HG03280 (cell line): ENCODE measurements at regions not wholly inside any gene's neighbourhood (a gene's known extent, or its start where the extent isn't known, plus 50 kb on each side); places are given as distances from the start of the nearest gene placed in this dataset.

Source experiments
- ATAC-seq: cut with Tn5 transposase; IDR thresholded peaks from one replicate; pipeline ENCODE4 v1.9.1; 2021; ENCODE audit warnings: mild to moderate bottlenecking, moderate library complexity; ENCODE audit not compliant: unreplicated experiment

DNA sequence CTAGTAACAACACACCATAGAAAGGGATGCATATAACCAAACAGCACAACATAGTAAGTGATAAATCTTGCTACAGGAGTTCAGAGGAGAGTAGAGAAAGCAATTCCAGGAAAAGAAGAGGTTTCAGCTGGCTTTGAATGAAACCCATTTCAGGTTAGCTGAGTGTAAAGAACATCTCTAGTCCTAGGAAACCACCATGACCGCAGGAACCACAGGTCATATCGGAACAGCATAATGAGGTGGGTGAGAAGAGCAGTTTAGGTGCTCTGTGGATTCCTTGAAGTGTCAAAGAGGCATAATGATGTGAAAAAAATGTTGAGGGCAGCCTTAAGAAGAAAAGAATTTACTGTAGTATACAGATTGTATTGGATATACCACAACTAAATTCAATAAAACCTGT, 507.5 kb downstream of the MTRR start:
- no peak for ATAC-seq

DNA sequence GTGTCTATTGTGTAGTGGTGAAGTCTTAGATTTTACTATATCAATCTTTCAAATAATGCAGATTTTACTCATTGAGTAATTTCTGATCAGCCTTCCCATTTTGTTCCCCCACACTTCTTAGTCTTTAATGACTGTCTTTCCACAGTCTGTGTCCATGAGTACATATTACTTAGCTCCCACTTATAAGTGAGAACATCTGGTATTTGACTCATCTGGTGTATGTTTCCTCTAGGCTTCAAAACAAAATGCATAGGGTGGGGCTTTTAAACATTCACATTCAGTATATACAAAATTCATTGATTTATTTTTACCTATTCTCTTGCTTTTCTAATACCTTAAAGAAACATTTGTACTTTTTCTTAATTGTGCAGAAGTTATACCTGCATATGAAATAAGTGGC, 513.0 kb downstream of the MTRR start:
- no peak for ATAC-seq

DNA sequence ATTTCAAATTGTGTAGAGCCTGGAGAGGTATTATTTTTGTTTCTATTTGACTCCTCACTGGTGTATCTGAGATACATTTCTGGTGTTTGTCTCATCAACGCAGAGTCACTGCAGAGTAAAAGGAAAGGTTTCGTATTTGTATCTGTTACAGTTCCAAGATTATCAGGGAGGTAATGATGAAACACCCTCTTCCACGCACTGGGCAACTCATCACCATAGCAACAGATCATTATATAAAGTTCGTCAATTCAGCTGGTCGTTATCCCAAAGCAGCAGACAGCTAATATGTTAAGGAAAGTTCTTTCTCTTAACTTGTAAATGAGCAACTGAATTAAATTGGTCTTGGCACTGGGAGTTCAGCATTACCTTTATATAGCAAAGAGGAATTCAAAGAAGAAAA, 513.5 kb downstream of the MTRR start:
- no peak for ATAC-seq

DNA sequence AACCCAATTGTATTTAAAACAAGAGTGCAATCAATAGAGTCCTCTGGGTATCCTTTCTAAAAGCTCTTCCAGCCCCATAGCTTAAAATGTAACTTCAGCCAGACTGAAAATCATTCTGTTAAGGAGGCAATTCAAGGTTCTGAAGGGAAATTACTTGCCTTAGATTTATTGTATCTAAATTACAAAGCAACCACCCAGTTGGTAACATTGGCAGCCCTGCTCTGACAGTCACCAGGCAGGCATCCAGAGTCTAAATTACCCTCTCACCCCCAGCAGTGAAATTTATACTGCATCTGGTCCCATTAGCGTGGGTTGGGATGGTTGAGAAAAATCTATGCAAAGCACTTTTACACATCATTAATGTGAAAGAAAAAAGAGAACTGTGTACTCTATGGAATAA, 514.7 kb downstream of the MTRR start:
- no peak for ATAC-seq

DNA sequence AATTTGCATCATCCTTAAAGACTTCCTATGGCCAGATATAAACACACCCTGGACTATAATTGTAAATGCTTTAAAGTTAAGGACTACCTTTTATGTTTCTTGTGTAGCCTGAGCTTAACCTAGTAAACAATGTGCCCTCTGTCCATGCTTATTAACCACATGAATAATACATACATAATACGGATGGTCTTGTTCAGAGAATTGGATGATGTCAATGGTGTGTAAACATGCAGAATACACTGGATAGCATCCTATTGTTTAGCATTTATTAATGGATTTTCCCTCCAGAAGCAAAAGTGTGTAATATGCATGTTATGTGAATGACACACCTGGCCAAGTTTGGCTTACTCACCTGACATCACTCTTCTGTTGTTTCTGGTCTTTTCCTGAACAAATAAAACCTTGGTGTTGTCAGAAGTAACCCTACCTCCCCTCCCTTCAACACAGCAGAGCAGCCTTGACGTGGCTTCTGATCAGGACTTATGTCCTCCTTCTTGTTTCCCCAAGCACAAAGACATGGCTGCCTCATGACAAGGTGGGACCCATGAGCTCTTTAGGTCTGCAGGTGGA, 517.9 kb downstream of the MTRR start:
- no peak for ATAC-seq

DNA sequence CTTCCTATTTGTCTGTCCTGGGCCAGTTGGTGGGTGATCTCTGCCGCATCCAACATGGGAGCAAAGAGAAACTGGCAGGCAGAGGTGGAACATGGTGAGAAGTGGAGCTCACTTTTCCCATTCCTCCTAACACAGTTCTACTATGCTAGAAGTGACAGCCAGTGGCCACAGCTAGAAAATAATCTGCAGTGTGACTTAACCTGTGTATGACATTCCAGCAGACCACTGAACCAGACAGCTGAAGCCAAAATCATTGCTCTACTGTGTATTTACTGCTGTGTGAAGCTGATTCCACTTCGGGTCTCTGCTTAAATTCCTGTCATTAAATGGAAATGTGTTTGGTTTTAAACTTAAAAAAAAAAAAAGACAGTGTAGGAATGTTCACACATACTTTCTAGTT, 523.0 kb downstream of the MTRR start:
- ATAC-seq = no peak

DNA sequence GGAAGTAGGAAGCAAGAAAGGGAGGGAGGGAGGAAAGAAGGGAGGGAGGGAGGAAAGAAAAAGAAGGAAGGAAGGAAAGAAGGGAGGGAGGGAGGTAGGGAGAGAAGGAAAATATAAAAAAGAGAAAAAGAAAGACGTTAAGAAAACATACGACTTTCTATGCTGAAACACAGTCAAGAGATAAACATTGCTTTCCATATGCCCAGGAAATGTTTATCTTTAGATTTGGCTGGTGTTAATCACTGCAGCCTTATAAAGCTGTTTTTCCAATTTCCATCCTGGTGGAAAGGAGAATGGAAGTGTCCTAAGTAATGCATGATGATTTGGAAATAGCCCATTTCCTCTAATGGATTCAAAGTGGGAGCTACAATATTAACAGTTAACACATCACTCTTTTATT, 524.3 kb downstream of the MTRR start:
- no peak for ATAC-seq

DNA sequence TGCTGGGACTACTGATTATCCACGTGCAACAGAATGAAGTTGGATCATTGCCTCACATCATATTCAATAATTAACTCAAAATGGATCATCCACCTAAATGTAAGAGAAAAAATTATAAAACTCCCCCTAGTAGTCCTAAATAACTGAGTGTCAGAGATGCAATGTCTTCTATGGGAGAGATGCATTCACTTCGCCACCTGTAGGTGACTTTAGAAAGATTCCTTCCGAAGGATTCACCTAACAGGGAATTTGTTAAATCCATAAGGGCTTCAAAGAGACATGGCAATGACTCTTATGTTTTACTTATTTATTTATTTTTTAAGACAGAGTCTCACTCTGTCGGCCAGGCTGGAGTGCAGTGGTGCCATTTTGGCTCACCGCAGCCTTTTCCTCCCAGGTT, 526.0 kb downstream of the MTRR start:
- ATAC-seq = no peak

DNA sequence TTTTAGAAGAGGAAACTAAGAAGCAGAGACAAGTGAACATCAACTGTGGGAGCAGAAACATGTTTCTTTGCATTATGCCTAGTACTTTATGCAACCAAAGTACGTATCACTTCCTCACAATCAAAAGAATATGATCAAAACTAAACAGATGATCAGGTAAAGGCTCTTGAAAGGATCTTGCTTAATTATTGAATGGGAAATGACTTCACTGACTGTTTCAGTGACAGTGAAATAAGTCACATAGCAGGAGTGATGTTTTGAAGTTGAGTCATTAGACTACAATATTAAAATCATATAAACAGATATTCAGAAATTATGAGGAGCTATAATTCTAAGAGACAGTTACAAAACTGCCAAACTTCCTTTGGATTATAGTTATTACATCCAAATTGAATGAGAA, 527.3 kb downstream of the MTRR start:
- no peak for ATAC-seq

DNA sequence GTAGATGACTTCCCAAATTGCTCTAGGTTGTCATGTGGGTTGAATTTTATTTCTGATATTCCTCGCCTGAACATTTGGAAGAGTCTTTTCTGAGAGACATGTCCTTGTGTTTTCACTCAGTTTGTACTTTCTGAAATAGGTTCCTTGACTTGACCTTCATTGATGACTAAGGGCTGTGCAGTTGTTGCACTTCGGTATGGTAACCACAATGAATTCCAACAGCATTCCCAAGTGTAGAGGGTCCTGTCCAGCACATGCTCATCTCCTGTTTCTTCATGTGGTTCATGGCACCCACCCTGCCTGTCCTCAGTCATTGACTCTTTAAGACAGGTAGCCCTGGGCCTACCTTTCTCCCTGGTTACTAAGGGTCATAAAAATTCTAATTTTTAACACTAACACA, 527.8 kb downstream of the MTRR start:
- no peak for ATAC-seq

DNA sequence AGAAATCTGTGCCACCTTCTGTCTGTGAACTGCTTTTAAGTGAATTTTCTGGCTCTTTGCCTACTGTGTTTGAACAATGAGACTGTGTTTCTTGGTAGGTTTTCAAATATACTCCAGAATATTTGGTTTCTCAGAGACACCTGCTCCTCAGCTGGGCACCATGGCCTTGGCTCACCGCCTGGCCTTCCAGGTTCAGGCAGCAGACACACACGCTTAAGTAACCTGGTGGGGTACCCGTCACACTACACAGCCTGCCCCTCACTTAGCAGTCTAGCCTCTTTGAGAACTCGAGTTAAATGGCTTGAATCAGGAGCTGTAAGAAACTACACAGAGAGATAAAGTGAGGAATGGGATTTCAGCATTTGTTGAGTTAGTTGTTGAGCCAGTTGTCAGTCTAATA, 530.5 kb downstream of the MTRR start:
- no peak for ATAC-seq

DNA sequence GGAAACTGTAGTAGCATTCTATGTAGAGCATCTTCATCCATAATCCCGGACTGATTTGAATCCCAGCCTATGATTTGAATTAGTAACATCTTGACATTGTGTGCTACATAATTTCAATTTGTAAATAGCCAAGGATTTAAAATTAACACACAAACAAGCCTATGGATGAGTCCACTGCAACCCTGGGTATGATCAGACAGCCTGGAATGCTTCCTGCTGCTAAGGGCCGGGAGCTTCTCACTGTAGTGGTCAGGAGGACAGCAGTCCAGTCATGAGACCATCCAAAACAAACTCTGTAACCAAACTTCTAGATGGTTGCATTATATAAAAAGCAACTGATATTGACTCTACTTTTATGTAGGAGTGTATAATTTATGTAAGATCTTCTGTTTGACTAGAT, 539.3 kb downstream of the MTRR start:
- no peak for ATAC-seq

DNA sequence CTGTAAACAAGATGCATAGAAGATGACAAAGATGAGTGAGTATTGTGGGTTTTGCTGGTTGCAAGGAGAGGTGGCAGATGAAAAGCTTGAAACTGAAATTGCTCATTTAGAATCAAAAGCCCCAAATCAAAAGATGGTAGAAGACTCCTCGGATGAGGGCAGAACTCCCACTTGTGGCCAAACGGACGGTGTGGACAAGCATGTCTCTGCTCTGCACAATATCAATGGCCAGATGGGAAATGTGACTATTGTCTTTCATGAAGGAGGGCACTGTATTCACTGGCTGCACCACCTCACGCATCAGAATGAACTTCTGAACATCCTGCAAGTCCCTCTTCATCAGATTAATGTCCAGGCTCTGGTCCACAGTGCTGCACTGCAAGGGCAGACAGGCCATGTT, 541.7 kb downstream of the MTRR start:
- ATAC-seq = no peak

DNA sequence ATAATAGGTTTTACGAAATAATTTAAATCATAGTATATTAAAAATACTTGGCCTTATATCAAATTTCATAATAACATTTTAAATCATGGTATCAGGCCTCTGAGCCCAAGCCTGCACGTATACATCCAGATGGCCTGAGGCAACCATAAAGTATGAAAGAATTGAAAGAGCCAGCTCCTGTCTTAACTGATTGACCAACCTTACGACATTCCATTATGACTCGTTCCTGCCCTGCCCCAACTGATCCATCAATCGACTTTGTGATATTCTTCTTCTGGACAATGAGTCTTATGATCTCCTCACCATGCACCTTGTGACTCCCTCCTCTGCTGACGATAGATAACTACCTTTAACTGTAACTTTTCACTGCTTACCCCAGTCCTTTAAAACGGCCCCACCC, 545.0 kb downstream of the MTRR start:
- no peak for ATAC-seq

DNA sequence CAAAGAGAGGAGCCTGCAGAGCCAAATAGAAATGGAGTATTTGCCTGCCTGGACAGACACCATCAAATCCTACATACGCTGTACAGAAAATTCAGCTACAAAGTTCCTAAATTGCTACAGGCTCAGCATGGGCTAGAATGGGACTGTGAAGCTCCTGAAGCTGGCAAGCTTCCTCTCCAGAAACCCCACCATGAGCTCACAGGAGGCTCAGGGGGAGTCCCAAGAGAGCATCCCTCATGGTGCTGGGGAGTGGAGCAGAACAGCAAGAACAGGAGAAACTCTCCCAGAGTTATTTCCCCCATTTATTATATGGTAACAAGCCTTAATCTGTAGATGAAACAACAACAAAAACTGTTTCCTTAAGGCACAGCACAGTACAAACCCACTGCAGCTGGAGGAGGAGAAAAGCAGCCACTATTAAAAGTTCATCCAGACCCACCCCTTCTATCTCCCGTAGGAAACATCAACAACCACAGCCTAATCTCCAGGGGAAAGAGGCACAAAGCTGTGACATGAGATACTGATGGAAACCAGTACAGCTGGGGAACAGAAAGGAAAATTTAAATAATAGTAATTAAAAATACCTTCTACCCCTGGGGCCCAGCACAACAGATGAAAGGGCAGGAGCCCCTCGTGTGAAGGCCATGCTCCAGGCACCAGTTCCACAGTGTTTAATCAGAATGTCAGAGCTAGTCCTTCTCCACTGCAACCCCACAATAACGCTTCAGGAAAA, 548.5 kb downstream of the MTRR start:
- ATAC-seq = no peak

DNA sequence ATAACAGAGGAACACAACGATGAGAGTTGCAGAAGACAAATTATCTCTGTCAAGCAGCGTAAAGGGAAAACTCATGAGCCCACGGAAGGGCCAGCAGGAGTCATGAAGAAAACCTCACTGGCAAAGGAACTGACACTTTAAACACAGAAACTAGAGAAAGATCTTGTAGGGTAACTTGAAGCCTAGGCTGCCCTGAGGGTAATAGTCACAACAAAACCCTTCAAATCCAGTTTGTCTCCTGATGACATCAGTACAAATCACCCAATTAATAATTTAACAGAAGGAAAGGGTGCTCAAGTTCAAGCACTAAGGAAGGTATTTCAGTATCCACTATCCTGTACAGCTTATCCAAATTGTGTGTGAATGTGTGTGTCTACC, 549.1 kb downstream of the MTRR start:
- no peak for ATAC-seq

DNA sequence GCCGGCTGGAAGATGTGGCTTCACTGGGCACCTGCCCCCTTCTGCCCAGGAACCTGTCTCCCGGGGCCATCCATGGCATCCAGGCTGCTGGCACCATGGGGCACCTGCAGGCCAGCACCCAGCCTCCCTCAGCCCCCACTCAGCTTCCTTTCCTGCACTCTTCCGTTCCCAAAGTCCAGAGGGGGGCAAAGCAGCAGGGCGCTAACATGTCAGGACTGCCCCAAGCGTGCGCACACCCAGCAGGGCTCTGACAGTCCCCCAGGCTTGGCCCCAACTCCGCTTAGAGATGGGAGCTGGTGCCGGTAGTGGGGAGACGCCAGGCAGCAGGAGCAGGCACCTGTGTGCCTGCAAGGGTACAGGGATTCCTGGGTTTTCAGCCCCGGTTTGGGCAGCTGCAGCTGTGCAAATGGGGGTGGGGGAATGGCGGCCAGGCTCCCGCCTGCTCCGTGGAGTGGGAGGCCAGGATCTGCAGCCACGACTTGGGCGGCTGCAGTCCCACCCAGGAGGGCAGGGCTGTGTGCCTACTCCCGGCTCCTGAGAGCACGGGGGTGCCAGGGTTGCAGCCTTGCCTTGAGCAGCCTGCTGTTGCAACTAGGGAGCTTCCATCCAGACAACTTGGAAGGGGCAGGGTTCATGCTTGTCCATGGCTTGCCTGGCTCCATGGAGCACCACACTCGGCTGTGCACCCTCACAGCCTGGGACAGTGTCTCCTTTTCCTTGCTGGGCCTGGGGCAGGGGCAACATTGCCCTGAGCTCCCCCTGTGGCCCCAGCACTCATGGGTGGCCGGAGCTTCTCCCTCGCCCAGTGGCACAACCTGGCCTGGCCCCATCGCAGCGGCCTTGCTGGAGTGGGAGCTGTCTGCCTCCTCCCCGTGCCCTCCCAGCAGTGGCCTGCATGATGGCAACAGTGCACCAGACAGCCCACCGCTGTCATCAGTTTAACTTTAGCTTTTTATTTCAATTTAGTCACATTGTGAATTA, 561.1 kb downstream of the MTRR start:
- ATAC-seq = no peak

DNA sequence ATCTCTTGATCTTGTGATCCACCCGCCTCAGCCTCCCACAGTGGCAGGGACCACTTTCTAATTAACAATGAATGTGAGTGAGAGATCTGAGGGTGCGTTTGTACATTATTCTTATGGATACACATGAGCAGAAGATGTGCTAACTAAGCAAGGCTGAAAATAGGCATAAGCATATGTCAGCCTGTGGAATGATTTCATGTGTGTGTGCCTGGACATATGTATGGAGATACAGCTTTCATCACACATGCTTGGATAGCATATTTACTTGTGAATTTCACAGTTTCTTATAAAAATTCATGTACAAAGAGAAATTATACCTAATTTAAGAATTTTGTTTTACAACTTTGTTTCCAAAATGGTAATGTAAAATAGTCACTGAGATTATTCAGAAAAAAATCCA, 565.6 kb downstream of the MTRR start:
- ATAC-seq = no peak

DNA sequence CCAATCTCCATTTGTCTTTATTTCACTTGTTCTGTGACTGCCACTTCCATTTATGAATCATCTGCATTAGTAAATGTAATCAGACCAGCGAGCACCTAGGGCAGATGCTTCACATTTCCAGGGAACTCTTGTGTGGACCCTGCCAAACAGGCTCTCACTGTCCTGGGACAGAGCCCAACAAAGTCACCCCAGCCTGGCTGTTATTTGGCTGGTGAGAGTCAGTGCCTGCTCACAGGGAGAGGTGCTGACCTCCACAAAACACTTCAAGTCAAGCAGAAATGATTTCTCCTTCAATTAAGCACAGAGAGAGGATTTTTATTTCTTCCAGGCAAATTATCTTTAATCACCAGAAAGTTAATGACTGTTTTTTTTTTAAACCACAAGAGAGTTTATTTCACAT, 568.0 kb downstream of the MTRR start:
- ATAC-seq = no peak

DNA sequence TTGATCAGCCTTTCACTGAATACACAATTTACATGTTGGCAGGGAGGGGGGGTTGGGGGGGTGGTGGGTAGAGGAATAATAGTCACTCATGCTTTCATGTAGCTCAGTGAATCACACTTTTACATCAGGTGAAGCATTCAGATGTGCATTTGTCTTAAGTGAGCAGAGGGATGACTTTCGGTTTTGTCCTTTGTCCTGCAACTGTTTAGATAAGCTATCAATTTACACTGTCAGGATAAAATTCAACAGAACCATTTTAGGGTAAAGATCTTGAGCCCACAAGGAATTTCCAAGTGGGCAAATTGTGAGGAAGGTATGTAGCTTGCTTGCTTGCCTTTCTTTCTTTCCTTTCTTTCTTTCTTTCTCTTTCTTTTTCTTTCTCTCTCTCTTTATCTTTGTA, 576.2 kb downstream of the MTRR start:
- ATAC-seq = no peak

DNA sequence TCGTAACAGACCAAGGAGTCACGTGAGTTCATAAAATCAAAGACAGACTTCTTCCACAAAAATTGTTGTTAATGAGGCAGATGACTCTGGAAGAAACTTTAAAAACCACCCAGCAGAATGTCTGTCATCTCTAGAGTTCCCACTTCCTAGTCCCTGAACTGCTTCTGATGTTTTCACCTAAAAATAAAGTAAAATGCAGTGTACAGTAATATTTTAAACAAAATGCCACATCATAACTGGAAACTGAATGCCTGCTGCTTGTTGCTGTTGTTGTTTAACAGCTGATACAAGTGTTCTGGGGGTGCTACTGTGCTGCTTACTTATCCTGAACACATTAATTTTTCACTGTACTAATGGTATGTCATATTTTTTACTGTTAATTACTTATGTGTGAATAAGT, 577.2 kb downstream of the MTRR start:
- no peak for ATAC-seq

DNA sequence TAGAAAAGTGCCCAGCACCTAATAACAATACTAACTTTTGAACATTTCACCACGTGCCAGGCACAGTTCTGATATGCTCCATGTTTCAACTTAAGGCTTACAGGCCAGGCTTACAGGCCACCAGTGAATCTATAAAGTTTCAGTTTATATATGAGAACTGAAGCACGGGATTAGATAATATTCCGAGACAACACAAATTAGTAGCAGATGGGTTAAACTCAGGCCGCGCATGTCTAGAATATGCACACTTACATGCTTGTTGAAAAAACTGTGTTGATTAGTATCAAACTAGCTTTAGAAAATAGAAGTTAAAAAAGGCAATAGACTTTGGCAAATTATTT, 587.9 kb downstream of the MTRR start:
- ATAC-seq = no peak
